ENCODE measurements at regions not wholly inside any gene's neighbourhood (a gene's known extent, or its start where the extent isn't known, plus 50 kb on each side); places are given as distances from the start of the nearest gene placed in this dataset.

DNA sequence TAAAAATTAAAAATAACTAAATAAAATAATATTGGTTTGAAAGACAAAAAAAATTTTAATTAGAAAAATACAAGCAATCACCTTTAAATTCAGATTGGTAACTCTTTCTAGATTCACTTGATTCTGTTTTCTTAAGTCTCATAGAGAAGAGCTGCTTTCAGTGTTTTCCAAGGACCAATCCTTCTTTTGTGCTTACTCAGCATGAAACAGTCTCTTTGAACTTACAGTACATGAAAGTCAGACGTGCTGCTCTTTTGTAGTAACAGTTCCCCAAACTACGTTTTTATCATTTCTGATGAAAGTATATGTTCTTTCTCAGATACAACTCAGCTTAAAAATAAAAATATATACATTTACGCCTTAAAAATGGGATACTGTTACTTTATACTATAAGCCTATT, 171.9 kb upstream of the CCDC54 start:
- TF ChIP-seq, protein P1, sequence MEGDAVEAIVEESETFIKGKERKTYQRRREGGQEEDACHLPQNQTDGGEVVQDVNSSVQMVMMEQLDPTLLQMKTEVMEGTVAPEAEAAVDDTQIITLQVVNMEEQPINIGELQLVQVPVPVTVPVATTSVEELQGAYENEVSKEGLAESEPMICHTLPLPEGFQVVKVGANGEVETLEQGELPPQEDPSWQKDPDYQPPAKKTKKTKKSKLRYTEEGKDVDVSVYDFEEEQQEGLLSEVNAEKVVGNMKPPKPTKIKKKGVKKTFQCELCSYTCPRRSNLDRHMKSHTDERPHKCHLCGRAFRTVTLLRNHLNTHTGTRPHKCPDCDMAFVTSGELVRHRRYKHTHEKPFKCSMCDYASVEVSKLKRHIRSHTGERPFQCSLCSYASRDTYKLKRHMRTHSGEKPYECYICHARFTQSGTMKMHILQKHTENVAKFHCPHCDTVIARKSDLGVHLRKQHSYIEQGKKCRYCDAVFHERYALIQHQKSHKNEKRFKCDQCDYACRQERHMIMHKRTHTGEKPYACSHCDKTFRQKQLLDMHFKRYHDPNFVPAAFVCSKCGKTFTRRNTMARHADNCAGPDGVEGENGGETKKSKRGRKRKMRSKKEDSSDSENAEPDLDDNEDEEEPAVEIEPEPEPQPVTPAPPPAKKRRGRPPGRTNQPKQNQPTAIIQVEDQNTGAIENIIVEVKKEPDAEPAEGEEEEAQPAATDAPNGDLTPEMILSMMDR (IDR thresholded peaks at IDR 0.05; ENCODE audit: low read depth, low read length): no peak
- TF ChIP-seq EZH2phosphoT487 (IDR thresholded peaks at IDR 0.05; ENCODE audit: low read depth): no peak
